Fibroblast of villous mesenchyme (primary cell): ENCODE measurements at regions not wholly inside any gene's neighbourhood (a gene's known extent, or its start where the extent isn't known, plus 50 kb on each side); places are given as distances from the start of the nearest gene placed in this dataset.
A peak's percentile ranks its signal among the peaks of the same experiment; 100 is the strongest.

Experiments
- DNase-seq: peaks from one replicate; pipeline ENCODE4 v3.0.0-alpha.2; 2010; ENCODE audit warnings: low read depth
- H3K4me3 ChIP-seq: 2 replicates; pipeline ENCODE4 v1.5.1; 2011; ENCODE audit warnings: low read depth, mild to moderate bottlenecking, low read length
- TF ChIP-seq, protein P1 (sequence below): IDR thresholded peaks from 2 replicates; pipeline ENCODE4 v1.5.1; 2012; ENCODE audit warnings: low read depth, mild to moderate bottlenecking, low read length; ENCODE audit not compliant: insufficient read depth

DNA sequence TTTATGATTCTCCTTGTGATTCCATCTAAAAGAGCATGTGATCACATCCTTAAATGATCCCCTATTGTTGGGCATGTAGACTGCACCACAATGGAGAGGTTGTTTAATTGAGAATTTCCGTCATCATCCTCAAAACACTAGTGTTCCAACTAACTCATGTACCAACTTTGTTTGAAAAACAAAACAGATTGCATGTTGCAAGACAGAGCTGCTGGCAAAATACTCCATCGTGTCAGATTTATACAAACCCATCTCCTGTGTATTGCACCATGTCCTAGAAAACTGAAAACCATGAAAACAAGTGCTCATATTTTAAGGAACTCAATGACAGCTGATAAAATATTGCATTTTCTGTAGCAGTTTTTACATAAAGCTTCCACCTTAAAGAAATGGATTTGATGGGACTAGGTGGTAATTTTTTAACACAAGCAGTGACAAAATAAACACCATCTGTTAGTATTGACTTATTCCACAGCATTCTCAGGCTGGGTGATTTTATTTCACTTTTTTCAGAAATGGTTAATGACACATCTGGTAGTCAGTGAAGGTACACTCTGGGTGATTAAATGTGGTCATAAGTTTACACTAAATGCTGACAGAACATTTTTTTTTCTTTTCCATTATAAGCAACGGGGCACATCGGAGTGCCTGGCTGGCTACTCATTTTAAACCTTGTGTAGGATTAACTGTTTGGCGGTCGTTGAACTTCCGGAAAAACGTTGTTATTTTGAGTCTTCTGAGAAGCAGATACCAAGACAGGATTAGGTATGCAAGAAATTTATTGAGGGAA is 602.9 kb upstream of the WWC1 start:
- peak; percentile 47 for DNase-seq

DNA sequence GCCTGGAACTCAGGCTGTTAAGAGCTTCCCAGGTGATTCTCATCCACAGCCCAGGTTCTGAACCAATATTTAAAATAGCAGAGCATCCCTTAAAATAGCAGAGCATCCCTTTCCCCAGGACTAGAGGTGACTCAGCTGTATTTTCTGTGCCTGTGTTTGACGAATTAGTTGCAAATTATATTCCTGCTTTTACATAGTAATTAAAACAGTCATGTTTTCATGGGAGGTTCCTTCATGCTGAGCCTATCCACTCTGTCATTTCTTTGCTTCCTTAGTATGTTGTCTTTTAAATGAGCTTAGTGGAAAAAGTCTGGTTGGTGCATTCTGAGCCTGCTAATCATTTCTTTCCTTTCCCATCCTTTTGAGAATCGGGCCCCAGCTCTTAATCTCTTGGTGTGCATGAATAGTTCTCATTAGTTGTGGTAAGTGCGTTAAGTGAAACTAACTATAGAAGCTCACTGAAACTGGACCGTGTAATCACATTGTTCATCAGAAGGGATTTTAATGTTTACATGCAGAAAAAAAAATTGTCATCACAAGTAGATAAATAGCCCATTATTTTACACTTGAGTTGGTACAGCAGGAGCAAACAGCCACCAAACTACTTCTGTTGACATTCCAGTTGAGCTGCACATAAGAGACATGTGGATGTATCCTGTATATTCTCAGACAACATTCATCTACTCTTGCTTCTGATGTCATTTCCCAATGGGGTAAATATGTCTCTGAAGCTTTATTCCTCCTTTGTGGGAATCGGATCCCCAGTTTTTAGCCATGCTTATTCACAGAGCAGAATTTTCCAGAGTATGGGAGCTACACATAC is 596.9 kb upstream of the WWC1 start:
- H3K4me3 ChIP-seq: no peak overlapping the region
- no peak for DNase-seq
- TF ChIP-seq, protein P1, sequence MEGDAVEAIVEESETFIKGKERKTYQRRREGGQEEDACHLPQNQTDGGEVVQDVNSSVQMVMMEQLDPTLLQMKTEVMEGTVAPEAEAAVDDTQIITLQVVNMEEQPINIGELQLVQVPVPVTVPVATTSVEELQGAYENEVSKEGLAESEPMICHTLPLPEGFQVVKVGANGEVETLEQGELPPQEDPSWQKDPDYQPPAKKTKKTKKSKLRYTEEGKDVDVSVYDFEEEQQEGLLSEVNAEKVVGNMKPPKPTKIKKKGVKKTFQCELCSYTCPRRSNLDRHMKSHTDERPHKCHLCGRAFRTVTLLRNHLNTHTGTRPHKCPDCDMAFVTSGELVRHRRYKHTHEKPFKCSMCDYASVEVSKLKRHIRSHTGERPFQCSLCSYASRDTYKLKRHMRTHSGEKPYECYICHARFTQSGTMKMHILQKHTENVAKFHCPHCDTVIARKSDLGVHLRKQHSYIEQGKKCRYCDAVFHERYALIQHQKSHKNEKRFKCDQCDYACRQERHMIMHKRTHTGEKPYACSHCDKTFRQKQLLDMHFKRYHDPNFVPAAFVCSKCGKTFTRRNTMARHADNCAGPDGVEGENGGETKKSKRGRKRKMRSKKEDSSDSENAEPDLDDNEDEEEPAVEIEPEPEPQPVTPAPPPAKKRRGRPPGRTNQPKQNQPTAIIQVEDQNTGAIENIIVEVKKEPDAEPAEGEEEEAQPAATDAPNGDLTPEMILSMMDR: no peak

More for the DNA sequence above, 602.9 kb upstream of the WWC1 start:
- H3K4me3 ChIP-seq: no peak overlapping the region
- TF ChIP-seq, protein P1: no peak

- TF ChIP-seq, protein P1: no peak
- no peak for DNase-seq
- no peak overlapping the region for H3K4me3 ChIP-seq
These were observed 594.7 kb upstream of the WWC1 start for GRCh38 chr5:167696558-167697314.

DNA sequence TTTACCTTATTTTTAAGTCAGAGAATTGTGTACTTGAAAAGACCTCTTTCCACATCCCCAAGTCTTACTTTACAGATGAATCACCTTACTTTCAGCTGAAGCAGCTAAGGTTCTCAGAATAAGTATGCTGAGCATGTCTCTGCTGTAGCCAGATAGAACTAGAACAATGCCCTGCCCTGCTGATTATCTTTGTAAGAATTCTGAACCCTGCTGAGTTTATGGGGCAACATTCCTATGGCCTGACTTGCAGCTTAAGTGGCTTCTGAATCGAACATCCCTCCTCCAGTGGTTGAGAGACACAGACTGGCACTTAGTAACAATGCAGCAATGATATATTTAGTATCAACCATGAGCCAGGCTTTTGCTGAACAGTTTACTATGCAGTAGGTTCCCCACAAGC is 592.0 kb upstream of the WWC1 start:
- no peak overlapping the region for H3K4me3 ChIP-seq
- TF ChIP-seq, protein P1: no peak
- DNase-seq: peak; percentile 89

DNA sequence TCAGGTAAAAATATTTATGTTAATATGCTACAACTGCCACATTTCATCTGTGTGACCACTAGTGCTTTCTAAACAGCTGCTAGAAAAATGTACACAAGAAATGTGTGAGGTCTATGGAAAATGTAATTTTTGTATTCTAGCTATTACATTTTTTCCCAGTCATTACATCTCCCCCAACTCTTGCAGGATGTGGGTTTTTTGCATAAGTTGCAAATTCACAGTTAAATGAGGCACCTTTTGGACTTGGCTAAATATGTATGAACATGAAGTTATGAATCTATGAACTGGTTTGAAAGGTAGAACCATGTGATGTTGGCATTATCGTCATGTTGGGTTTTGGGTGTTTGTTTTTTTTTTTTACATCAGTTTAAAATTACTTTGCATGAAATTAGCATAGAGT is 590.4 kb upstream of the WWC1 start:
- TF ChIP-seq, protein P1: no peak
- H3K4me3 ChIP-seq: no peak overlapping the region
- DNase-seq: no peak

DNA sequence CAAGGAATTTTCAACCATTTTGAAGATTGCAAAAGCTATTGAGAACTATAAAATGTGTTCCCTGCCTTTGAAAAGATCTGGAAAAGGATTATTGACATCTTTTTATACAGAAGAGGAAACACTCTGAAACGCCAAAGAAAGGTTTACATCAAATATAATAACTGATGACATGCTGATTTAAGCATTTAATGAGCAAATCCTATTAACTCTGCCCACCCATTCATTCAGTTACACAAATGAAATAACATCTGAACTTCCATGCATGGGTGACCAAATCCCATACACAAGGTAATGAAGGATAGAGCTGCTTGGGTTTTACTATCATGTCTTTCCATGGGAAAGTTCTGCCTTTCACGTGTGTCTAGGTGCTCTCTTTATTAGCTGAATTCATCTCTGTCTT is 589.4 kb upstream of the WWC1 start:
- TF ChIP-seq, protein P1: no peak
- no peak for DNase-seq
- no peak overlapping the region for H3K4me3 ChIP-seq
